HUDEP-2 (cell line): ENCODE measurements at regions not wholly inside any gene's neighbourhood (a gene's known extent, or its start where the extent isn't known, plus 50 kb on each side); places are given as distances from the start of the nearest gene placed in this dataset.
"Not testable (repeated sequence)": the region's sequence is repeated elsewhere in the genome, so short reads cannot be mapped to it uniquely, and the experiment has no call there.

Source experiments
- DNase-seq, 76 experiments: peaks; one replicate each; lab custom pipeline; 2025; ENCODE audit not compliant: unreplicated experiment in 76 of 76; lab: John Stamatoyannopoulos, UW

- peak in 1 of 76 experiments; percentile 1 for DNase-seq
These were observed 1825.3 kb downstream of the SLITRK5 start for GRCh38 chr13:89496478-89496877.

DNA sequence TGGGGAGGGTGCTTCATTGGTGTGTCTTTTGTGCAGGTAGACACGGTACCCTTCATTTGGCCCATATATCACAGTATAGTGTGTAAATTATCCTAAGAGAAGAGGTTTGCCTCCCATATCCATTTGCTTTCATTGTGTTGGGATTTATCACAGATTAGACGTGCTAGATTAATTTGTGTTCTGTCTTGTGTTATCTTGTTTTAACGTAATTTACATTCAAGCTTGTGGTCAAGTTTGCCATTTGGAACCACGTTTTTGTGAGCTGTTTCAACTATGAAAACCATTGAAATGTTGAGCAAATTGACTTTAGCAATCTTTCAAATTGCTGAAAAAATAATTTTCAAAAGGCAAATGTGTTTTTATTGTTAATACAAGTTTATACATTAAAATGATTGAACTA, 1826.5 kb downstream of the SLITRK5 start:
- no peak for DNase-seq

DNA sequence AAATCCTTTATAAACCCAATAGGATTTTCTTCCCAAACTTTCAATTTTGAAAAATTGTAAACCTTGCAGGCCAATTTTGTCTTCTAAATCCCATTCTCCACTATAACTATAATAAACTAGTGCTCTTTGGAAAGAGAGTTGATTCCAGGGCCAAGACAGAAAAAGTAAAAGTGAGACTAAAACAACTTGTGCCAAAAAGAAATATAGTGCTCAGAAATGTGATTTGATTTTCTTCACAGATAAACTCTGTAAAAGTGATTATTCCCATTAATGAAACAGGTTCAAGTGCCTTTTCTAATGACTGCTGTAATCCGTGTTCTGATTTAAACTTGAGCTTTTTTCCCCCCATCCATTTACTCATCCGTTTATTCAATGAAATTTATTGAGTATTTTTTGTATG, 1831.1 kb downstream of the SLITRK5 start:
- no peak for DNase-seq

DNA sequence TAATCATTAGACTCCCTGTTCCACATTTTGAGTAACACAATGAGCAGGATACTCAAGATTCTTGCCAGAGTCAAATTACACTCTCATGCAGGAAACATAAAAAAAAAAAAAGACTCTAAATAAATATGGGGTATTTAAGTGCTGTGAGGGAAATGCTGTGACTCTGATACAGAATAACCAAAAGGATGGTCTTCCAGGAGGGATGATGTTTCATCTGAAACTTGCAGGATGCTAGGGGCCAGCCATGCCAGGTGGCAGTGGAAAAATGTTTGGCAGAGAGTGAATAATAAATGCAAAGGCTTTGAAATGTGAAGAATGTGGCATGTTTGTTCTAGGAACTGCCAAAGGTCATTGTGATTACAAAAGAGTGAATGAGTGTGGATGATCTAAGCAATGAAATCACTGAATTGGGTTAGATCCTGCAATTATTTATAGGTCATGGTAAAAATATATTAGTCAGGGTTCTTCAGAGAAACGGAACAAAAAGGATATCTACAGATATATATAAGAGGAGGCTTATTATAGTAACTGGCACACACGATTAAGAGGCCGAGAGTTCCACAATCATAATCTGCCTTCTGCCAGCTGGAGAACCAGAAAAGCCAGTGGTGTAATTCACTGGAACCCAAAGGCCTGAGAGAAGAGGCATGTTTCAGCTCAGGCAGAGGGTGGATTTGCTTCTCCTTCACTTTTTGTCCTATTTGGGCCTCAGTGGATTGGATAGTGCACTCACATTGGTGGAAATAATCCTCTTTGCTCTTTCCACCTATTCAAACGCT, 1832.8 kb upstream of the MIR17HG start:
- no peak for DNase-seq

DNA sequence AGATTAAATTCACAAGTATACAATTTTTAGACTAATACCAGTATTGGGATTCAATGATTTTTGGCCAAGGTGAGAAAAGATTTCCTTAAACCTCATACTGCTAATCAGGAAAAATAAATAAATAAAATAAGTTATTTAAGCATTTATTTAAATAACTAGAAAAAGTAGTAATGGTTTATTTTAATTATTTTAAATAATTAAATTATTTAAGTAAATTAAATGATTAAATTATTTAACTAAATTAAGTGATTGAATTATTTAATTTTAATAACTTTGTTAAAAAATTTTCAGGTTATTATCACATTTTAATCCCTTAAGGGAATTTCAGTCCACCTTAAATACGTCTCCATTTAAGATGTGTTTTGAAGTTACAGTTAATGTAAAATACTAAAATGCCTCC, 1831.5 kb upstream of the MIR17HG start:
- DNase-seq, result no peak

DNA sequence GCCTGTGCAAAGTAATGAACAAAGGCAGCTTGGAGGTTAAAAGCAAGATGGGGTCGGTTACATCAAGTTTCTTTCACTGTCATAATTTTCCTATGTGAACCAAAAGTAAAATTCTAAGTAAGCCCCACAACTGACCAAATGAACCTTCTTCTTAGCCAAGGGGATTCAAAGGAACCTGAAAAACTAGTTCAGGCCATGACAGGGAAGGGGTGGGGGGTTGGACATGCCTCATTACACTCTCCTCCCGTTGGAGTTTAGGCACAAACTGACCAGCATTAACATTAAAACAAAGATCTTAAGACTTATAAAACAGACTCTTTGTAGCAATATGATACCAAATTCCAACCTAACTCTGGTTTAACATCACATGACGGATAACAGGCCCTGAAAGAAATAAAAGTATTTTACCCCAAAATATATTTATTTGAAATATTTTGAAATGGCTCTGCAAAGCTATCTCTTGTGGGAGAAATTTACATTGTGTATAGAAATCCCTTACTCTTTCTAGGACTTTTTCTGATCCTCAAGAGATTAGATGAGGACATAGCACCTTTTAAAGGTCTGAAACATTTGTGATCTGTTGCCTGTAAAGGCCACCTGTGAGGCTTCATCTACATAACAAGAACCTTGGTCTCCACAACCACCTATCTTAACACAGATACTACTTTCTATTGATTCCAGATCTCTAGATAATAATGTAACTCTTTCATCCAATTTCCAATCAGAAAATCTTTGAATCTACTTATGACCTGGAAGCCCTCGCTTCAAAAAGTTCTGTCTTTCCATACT, 1829.0 kb upstream of the MIR17HG start:
- no peak for DNase-seq

DNA sequence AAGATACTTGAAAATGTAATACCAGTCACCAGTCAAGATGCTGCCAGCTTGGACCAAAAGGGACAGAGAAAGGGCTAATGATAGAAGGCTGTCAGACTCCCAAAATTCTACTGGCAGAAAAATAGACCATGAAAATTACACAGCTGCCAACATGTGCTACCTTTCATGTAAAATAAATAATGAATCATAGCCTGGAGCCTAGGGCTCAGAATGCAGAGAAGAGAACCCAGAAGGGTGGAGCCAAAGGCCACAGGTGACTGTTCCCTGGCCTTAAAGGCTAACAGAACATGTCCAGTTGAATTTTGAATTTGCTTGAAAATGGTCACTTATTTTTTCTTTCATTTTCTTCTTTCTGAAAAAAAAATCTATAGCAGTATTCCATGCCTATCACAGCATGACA, 1827.0 kb upstream of the MIR17HG start:
- no peak for DNase-seq

GRCh38 chr13:89521672-89522071, 1825.8 kb upstream of the MIR17HG start:
- DNase-seq, result not testable (repeated sequence)

DNA sequence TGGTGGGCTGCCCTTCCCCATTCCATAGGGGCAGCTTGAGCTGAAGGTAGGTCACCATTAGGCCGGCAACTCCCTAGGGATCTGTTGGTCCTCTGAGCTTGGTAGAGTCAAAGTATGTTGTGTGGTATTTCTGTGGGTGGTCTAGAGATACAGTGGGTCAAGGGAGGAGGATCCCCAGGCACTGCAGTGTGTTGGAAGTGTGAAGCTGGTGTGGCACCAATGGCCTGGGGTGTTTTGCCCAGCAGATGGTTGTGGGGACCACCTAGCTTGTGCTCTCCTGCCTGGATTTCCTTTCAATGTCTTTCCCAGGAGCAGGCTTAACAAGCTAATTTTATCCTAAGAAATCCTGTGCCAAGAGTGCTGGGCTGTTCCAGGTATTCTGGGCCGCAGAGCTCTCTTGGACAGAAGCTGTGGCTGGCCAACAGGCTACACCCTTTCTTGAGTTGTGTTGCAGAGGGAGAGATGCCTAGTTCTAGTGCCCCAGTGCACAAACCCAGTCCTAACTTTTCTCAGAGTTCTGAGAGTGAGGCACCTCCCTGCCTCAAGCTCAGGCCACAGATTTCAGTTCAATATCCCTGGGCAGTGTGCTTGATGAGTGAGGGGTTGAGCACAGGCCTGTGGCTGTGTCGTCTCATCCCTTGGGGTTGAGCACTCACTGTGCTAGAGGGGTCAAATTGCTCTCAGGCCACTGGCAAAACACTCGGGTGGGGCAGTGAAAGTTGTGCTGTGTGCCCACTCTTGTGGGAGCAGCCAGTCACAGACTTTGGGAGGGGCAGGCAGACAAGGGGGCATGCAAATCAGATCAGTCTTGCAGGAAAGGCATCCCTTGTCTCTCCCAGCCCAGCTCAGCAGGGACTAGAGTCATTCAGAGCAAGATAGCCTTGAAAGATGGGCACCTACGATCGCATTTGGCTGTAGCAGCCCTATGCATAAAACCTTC, 1806.1 kb upstream of the MIR17HG start:
- peak in 1 of 76 experiments; percentile 1 for DNase-seq

- no peak for DNase-seq
These were observed 1796.5 kb upstream of the MIR17HG start for GRCh38 chr13:89550938-89551337.

GRCh38 chr13:89554801-89555200, 1792.7 kb upstream of the MIR17HG start:
- DNase-seq, result no peak

DNA sequence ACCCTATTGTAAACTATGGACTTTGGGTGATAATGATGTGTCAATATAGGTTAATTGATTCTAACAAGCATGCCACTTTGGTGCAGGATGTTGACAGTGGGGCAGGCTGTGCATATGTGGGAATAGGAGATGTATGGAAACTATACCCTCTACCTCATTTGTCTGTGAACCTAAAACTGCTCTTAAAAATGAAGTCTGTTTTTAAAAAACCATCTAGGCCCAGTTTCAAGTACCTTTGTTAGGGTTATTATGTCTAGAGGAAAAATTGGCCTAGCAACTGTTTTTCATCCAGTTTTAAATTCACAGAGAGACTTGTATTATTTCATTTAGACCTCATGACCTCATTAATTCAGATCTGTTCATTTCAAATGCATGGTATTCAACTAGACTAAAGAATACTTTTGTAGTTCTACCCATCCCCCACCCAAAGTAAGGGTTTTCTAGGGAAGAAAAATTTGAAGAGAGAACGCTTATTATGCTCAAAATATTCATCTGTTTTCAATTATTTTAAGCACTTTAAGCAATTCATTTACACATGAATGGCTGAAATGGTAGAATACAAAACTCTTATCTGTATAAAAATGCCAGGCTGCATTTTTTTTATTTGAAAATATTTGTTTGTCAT, 1781.9 kb upstream of the MIR17HG start:
- DNase-seq, result no peak

- no peak for DNase-seq
These were observed 1780.5 kb upstream of the MIR17HG start for GRCh38 chr13:89567025-89567424.

DNA sequence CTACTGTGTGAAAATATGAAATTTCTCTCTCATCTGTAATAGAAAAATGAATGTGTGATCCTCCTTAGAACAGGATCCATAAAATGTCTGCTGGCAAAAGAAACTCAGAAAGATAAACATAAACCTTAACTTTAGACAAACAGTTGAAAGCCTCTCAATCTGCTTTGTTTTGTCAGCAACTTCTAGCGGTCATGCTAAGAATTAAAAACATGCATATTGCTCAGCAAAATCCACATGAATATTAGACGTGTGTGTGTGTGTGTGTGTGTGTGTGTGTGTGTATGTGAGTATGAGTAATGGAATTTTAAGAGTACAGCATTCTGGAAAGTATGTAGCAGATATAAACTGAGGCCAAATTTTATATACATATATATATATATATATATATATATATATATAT, 1779.2 kb upstream of the MIR17HG start:
- DNase-seq, result no peak

GRCh38 chr13:89568746-89569145, 1778.7 kb upstream of the MIR17HG start:
- peak in 1 of 76 experiments; percentile 1 for DNase-seq

DNA sequence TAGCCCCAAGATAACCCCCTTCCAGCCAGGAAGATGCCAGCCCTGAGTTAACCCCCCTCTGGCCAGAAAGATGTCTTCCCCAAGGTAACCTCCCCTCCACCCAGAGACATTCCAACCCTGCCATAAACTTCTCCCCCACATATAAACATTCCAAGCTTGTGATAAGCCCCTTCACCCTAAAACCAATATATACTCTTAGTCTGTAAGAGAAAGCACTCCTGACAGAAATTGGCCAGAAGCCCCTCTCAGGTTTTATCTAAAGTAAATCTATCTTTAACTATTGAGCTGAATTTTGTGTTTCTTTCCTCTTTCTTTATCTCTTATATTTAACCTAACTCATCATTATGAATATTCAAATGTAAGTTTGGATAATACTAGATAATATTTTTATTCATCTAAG, 1775.8 kb upstream of the MIR17HG start:
- DNase-seq, result no peak

GRCh38 chr13:89574077-89574476, 1773.4 kb upstream of the MIR17HG start:
- DNase-seq, result no peak

DNA sequence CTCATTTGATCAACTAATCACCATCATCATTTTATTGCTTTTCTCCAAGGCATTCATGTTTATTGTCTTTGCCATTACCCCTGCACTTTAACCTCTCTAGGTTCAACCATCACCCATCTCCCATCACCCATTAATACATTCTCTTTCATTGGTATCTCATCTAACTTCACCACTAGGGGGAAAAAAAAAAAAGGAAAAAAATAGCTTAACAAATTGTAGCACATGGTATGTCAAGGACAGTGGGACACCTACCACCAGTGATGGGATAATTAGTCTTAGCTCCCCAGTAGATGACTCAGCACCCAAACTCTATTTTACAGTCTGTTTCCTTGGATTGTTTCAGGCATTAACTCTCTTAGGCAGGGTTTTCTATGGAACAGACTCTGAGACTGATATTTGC, 1770.2 kb upstream of the MIR17HG start:
- no peak for DNase-seq

GRCh38 chr13:89584058-89584620, 1763.3 kb upstream of the MIR17HG start:
- no peak for DNase-seq

- DNase-seq, result no peak
These were observed 1744.8 kb upstream of the MIR17HG start for GRCh38 chr13:89602655-89603054.
